ENCODE measurements at regions not wholly inside any gene's neighbourhood (a gene's known extent, or its start where the extent isn't known, plus 50 kb on each side); places are given as distances from the start of the nearest gene placed in this dataset.

DNA sequence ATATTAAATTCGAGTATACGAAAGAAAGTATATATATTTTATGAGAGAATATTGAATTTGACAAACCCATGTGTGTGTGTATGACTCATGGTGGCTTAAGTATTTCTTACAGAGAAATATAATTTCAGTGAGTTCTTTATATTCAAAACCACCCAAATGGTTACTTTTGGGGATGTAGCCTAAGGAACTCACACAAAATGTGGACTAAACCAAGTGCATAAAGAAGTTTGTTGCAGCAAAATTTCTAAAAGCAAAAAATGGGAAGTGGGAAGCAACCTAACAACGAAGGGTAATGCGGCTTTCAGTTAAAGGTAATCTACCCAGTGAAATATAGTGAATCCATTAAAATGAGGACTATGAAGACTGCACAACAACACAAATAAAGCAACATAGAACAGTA, 277.1 kb downstream of the EDEM1 start:
- TF ChIP-seq POLR2A (IDR thresholded peaks at IDR 0.05), result no peak
- TF ChIP-seq, protein P1, sequence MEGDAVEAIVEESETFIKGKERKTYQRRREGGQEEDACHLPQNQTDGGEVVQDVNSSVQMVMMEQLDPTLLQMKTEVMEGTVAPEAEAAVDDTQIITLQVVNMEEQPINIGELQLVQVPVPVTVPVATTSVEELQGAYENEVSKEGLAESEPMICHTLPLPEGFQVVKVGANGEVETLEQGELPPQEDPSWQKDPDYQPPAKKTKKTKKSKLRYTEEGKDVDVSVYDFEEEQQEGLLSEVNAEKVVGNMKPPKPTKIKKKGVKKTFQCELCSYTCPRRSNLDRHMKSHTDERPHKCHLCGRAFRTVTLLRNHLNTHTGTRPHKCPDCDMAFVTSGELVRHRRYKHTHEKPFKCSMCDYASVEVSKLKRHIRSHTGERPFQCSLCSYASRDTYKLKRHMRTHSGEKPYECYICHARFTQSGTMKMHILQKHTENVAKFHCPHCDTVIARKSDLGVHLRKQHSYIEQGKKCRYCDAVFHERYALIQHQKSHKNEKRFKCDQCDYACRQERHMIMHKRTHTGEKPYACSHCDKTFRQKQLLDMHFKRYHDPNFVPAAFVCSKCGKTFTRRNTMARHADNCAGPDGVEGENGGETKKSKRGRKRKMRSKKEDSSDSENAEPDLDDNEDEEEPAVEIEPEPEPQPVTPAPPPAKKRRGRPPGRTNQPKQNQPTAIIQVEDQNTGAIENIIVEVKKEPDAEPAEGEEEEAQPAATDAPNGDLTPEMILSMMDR (IDR thresholded peaks at IDR 0.05), result no peak

All from testis (tissue), 2 donors.